GM12878 (cell line): ENCODE measurements at regions not wholly inside any gene's neighbourhood (a gene's known extent, or its start where the extent isn't known, plus 50 kb on each side); places are given as distances from the start of the nearest gene placed in this dataset.

Experiments used
- ATF2 ChIP-seq: IDR thresholded peaks from 2 replicates; pipeline ENCODE4 v1.6.1; 2012; ENCODE audit warnings: low read length, inconsistent platforms
- BRCA1 ChIP-seq: IDR thresholded peaks from 2 replicates; pipeline ENCODE4 v1.6.1; 2011; ENCODE audit warnings: low read depth, low read length, improper control_type of control experiment
- CTCF ChIP-seq, 3 experiments: IDR thresholded peaks in 2 of 3; conservative IDR thresholded peaks in 1 of 3; 2 replicates each; pipeline ENCODE4 v1.5.1; 2011; ENCODE audit warnings: low read depth in 3 of 3, low read length in 3 of 3, mild to moderate bottlenecking in 3 of 3, control low read depth in 2 of 3, moderate library complexity in 2 of 3, inconsistent platforms in 1 of 3, mixed read lengths in 1 of 3; ENCODE audit not compliant: control insufficient read depth in 2 of 3, insufficient read depth in 1 of 3; ENCODE audit errors: extremely low read depth in 1 of 3
- EP300 ChIP-seq, 2 experiments: fragments of 150-350 bp in 1 of 2; IDR thresholded peaks; 2 replicates each; pipeline ENCODE4 v1.6.1; 2011 to 2012; ENCODE audit warnings: low read depth in 2 of 2, low read length in 2 of 2, borderline replicate concordance in 1 of 2, improper control_type of control experiment in 1 of 2, inconsistent platforms in 1 of 2; ENCODE audit not compliant: control insufficient read depth in 1 of 2
- EZH2 ChIP-seq: IDR thresholded peaks from 2 replicates; pipeline ENCODE4 v1.6.1; 2012; ENCODE audit warnings: low read depth, mild to moderate bottlenecking, control low read depth, inconsistent platforms, low read length, borderline replicate concordance; ENCODE audit not compliant: control insufficient read depth
- MAX ChIP-seq: IDR thresholded peaks from 2 replicates; pipeline ENCODE4 v1.6.1; 2012; ENCODE audit warnings: low read depth, low read length, improper control_type of control experiment
- ZZZ3 ChIP-seq: IDR thresholded peaks from 2 replicates; pipeline ENCODE4 v1.6.1; 2011; ENCODE audit warnings: low read depth; ENCODE audit not compliant: control insufficient read depth, insufficient read length

- no peak for TF ChIP-seq BRCA1
- TF ChIP-seq ATF2, result no peak
- TF ChIP-seq EZH2, result no peak
- TF ChIP-seq EP300 (IDR thresholded peaks at IDR 0.05; ENCODE audit: borderline replicate concordance in 1 of 2, control insufficient read depth in 1 of 2, low read depth in 2 of 2, low read length in 2 of 2), result no peak
- TF ChIP-seq MAX, result no peak
- no peak for TF ChIP-seq CTCF (IDR thresholded peaks at IDR 0.05 in 2 of 3, conservative IDR thresholded peaks at IDR 0.05 in 1 of 3; ENCODE audit: control insufficient read depth in 2 of 3, extremely low read depth in 1 of 3, insufficient read depth in 1 of 3, low read depth in 3 of 3, low read length in 3 of 3)
- TF ChIP-seq ZZZ3, result no peak
These were observed 381.1 kb downstream of the MFSD1 start for GRCh38 chr3:159182961-159183360.
